H1 (cell line): ENCODE measurements at regions not wholly inside any gene's neighbourhood (a gene's known extent, or its start where the extent isn't known, plus 50 kb on each side); places are given as distances from the start of the nearest gene placed in this dataset.

Experiments
- CTCF ChIA-PET: fragments of 300-600 bp; sonication (Branson Sonifier 250); formaldehyde crosslinking; loops from one replicate; lab custom pipeline; 2021; ENCODE audit not compliant: partially characterized antibody; lab: Charles Lee
- POLR2A ChIA-PET: fragments of 300-600 bp; sonication (Branson Sonifier 250); formaldehyde crosslinking; loops from one replicate; lab custom pipeline; 2021; ENCODE audit warnings: inconsistent platforms; ENCODE audit not compliant: partially characterized antibody; lab: Charles Lee
- DNase-seq, 2 experiments: peaks; one replicate each; pipeline versions ENCODE4 v3.0.0 to v3.0.0-alpha.2; 2010 to 2022; ENCODE audit warnings: low spot score in 2 of 2, low read depth in 1 of 2, mixed read lengths in 1 of 2
- FAIRE-seq: peaks from 2 replicates; lab custom pipeline; 2011; peaks lifted over from hg19 to GRCh38; lab: Jason Lieb, UNC
- H2AFZ ChIP-seq: 2 replicates; pipeline ENCODE4 v1.8.1; 2012; ENCODE audit warnings: low read length, inconsistent platforms
- H2AK5ac ChIP-seq: 2 replicates; pipeline ENCODE4 v1.6.1; 2013; ENCODE audit warnings: low read depth, low read length
- H2BK120ac ChIP-seq: replicated peaks from 2 replicates; pipeline ENCODE3; 2013; ENCODE audit warnings: low read depth, low read length, inconsistent platforms
- H2BK12ac ChIP-seq: 2 replicates; pipeline ENCODE4 v1.6.1; 2013; ENCODE audit warnings: low read depth, low read length
- H2BK15ac ChIP-seq: 2 replicates; pipeline ENCODE4 v1.6.1; 2013; ENCODE audit warnings: low read length
- H2BK20ac ChIP-seq: 2 replicates; pipeline ENCODE4 v1.6.1; 2013; ENCODE audit warnings: low read length
- H2BK5ac ChIP-seq: 2 replicates; pipeline ENCODE4 v1.6.1; 2013; ENCODE audit warnings: low read depth, low read length
- H3K14ac ChIP-seq: 2 replicates; pipeline ENCODE4 v1.6.1; 2013; ENCODE audit warnings: inconsistent platforms; ENCODE audit not compliant: insufficient read length
- H3K18ac ChIP-seq: 2 replicates; pipeline ENCODE4 v1.6.1; 2013; ENCODE audit warnings: low read length; ENCODE audit errors: extremely low read depth
- H3K23ac ChIP-seq: 2 replicates; pipeline ENCODE4 v1.6.1; 2013; ENCODE audit warnings: inconsistent platforms; ENCODE audit not compliant: insufficient read length
- H3K23me2 ChIP-seq: 2 replicates; pipeline ENCODE4 v1.6.1; 2013; ENCODE audit warnings: low read depth, low read length
- H3K27ac ChIP-seq: 2 replicates; pipeline ENCODE4 v1.6.1; 2011; ENCODE audit warnings: low read depth, low read length, inconsistent platforms
- H3K27me3 ChIP-seq, 4 experiments: replicated peaks in 1 of 4; 1 replicate in 1 of 4; 2 replicates in 3 of 4; pipeline versions ENCODE4 v1.6.1 to v1.8.1; 2011 to 2013; ENCODE audit warnings: low read length in 3 of 4, mild to moderate bottlenecking in 3 of 4, inconsistent platforms in 2 of 4, mixed read lengths in 2 of 4, moderate library complexity in 1 of 4; ENCODE audit not compliant: control insufficient read depth in 3 of 4, insufficient read depth in 3 of 4; ENCODE audit errors: extremely low read depth in 1 of 4
- H3K36me3 ChIP-seq, 4 experiments: 2 replicates each; pipeline versions ENCODE4 v1.6.1 to v1.8.1; 2011 to 2013; ENCODE audit warnings: mild to moderate bottlenecking in 4 of 4, low read length in 3 of 4, moderate library complexity in 2 of 4, control low read depth in 1 of 4, inconsistent platforms in 1 of 4; ENCODE audit not compliant: insufficient read depth in 4 of 4, control insufficient read depth in 2 of 4
- H3K4ac ChIP-seq: replicated peaks from 2 replicates; pipeline ENCODE3; 2013; ENCODE audit warnings: low read length, low read depth, mixed read lengths, inconsistent platforms; ENCODE audit not compliant: insufficient read length
- H3K4me1 ChIP-seq, 4 experiments: replicated peaks in 1 of 4; 1 replicate in 1 of 4; 2 replicates in 3 of 4; pipeline versions ENCODE4 v1.6.1 to v1.8.1; 2011 to 2013; ENCODE audit warnings: low read length in 3 of 4, inconsistent platforms in 2 of 4, mixed read lengths in 1 of 4; ENCODE audit not compliant: insufficient read depth in 4 of 4, control insufficient read depth in 3 of 4
- H3K4me2 ChIP-seq, 2 experiments: 2 replicates each; pipeline versions ENCODE4 v1.6.1 to v1.8.1; 2011 to 2013; ENCODE audit warnings: low read depth in 2 of 2, low read length in 2 of 2, control low read depth in 1 of 2, inconsistent platforms in 1 of 2, mild to moderate bottlenecking in 1 of 2; ENCODE audit not compliant: insufficient read depth in 1 of 2
- H3K4me3 ChIP-seq, 4 experiments: fragments of 200-600, 300-600 bp in 1 of 4; sonication (generic), shearing (Covaris generic), sonication (Bioruptor Twin) in 1 of 4; 2 replicates each; pipeline versions ENCODE4 v1.5.1 to v1.8.1; 2011 to 2016; ENCODE audit warnings: low read length in 4 of 4, low read depth in 3 of 4, control low read depth in 2 of 4, inconsistent platforms in 2 of 4, mild to moderate bottlenecking in 2 of 4, mixed read lengths in 1 of 4, moderate library complexity in 1 of 4; ENCODE audit not compliant: insufficient read depth in 2 of 4; ENCODE audit errors: extremely low read depth in 1 of 4
- H3K56ac ChIP-seq: replicated peaks from 2 replicates; pipeline ENCODE3; 2013; ENCODE audit warnings: low read depth, mild to moderate bottlenecking, mixed read lengths, low read length, inconsistent platforms; ENCODE audit not compliant: insufficient read length
- H3K79me1 ChIP-seq: 2 replicates; pipeline ENCODE4 v1.6.1; 2013; ENCODE audit warnings: low read depth, low read length, control low read depth
- H3K79me2 ChIP-seq, 2 experiments: 2 replicates each; pipeline versions ENCODE4 v1.6.1 to v1.8.1; 2012 to 2013; ENCODE audit warnings: low read length in 2 of 2, mild to moderate bottlenecking in 2 of 2, inconsistent platforms in 1 of 2; ENCODE audit not compliant: insufficient read depth in 2 of 2, control insufficient read depth in 1 of 2
- H3K9ac ChIP-seq, 4 experiments: replicated peaks in 1 of 4; 1 replicate in 1 of 4; 2 replicates in 3 of 4; pipeline versions ENCODE4 v1.6.1 to v1.8.1; 2011 to 2013; ENCODE audit warnings: low read depth in 3 of 4, low read length in 3 of 4, control low read depth in 2 of 4, mild to moderate bottlenecking in 2 of 4, moderate library complexity in 2 of 4, inconsistent platforms in 1 of 4; ENCODE audit errors: extremely low read depth in 1 of 4
- H3K9me3 ChIP-seq, 2 experiments: 2 replicates each; pipeline versions ENCODE4 v1.6.1 to v1.8.1; 2012 to 2013; ENCODE audit warnings: mild to moderate bottlenecking in 2 of 2, moderate library complexity in 2 of 2, control low read depth in 1 of 2, inconsistent platforms in 1 of 2, low read depth in 1 of 2, low read length in 1 of 2, mixed read lengths in 1 of 2; ENCODE audit not compliant: insufficient read depth in 2 of 2
- H4K20me1 ChIP-seq, 2 experiments: replicated peaks in 1 of 2; 2 replicates each; pipeline versions ENCODE3 to v1.8.1; 2011 to 2013; ENCODE audit warnings: inconsistent platforms in 2 of 2, low read length in 2 of 2, mild to moderate bottlenecking in 1 of 2; ENCODE audit not compliant: insufficient read depth in 2 of 2, control insufficient read depth in 1 of 2
- H4K5ac ChIP-seq: 2 replicates; pipeline ENCODE4 v1.6.1; 2013; ENCODE audit warnings: low read length, low read depth, mixed read lengths, inconsistent platforms; ENCODE audit not compliant: insufficient read length
- H4K8ac ChIP-seq: 2 replicates; pipeline ENCODE4 v1.8.0; 2013; ENCODE audit warnings: mild to moderate bottlenecking, moderate library complexity, low read length, inconsistent platforms; ENCODE audit not compliant: insufficient read depth; ENCODE audit errors: extremely low read depth
- H4K91ac ChIP-seq: replicated peaks from 2 replicates; pipeline ENCODE3; 2013; ENCODE audit warnings: low read length, mixed read lengths, inconsistent platforms; ENCODE audit not compliant: insufficient read length
- EP300 ChIP-seq, 2 experiments: IDR thresholded peaks; 1 replicate in 1 of 2; 2 replicates in 1 of 2; pipeline ENCODE4 v1.6.1; 2011 to 2012; ENCODE audit warnings: low read depth in 2 of 2, low read length in 2 of 2, mild to moderate bottlenecking in 2 of 2, borderline replicate concordance in 1 of 2, inconsistent platforms in 1 of 2, moderate library complexity in 1 of 2
- KDM4A ChIP-seq: IDR thresholded peaks from one replicate; pipeline ENCODE4 v1.7.1; 2012; ENCODE audit warnings: low read depth, mild to moderate bottlenecking, moderate library complexity, low read length, inconsistent platforms; ENCODE audit not compliant: severe bottlenecking
- NANOG ChIP-seq: IDR thresholded peaks from 2 replicates; pipeline ENCODE4 v1.6.1; 2011; ENCODE audit warnings: low read length, low read depth, mild to moderate bottlenecking, inconsistent platforms; ENCODE audit not compliant: insufficient read depth, poor library complexity, severe bottlenecking
- NRF1 ChIP-seq: IDR thresholded peaks from 2 replicates; pipeline ENCODE4 v1.6.1; 2011; ENCODE audit warnings: mild to moderate bottlenecking, low read depth, low read length, improper control_type of control experiment
- PHF8 ChIP-seq: fragments of 200-600 bp; sonication (generic); conservative IDR thresholded peaks from 2 replicates; pipeline ENCODE4 v1.7.1; 2012; ENCODE audit warnings: low read depth, mild to moderate bottlenecking, inconsistent platforms, low read length, moderate library complexity
- RNF2 ChIP-seq: fragments of 200-900, 300-1000 bp; sonication (generic); IDR thresholded peaks from 2 replicates; pipeline ENCODE4 v1.7.1; 2016; ENCODE audit warnings: borderline replicate concordance, low read depth, mild to moderate bottlenecking, antibody characterized with exemption, low read length; ENCODE audit not compliant: poor library complexity, severe bottlenecking; ENCODE audit errors: missing control alignments
- SP2 ChIP-seq: IDR thresholded peaks from 2 replicates; pipeline ENCODE4 v1.6.1; 2012; ENCODE audit warnings: mild to moderate bottlenecking, low read length, inconsistent platforms
- SP4 ChIP-seq: IDR thresholded peaks from 2 replicates; pipeline ENCODE4 v1.6.1; 2012; ENCODE audit warnings: low read length, inconsistent platforms
- TCF12 ChIP-seq: IDR thresholded peaks from 2 replicates; pipeline ENCODE4 v1.6.1; 2011; ENCODE audit warnings: low read depth, mild to moderate bottlenecking, low read length
- WGBS, 2 experiments: shearing (Covaris generic) in 1 of 2; methylation state at CpG; one replicate each; pipeline versions ENCODE4 v1.1.6 to v1.1.7; 2013 to 2015; ENCODE audit warnings: low lambda C conversion rate in 2 of 2, mixed read lengths in 2 of 2, inconsistent platforms in 1 of 2, low coverage in 1 of 2, missing lambda C conversion rate in 1 of 2; ENCODE audit not compliant: insufficient replicate concordance in 2 of 2, insufficient coverage in 1 of 2, insufficient read length in 1 of 2; ENCODE audit errors: extremely low coverage in 1 of 2, missing lambda C conversion rate in 1 of 2; 5-methylcytosine and 5-hydroxymethylcytosine counted together

- H2BK20ac ChIP-seq, result no peak overlapping the region
- H4K20me1 ChIP-seq, result no peaks in the 10 kb centered on the region
- no peak overlapping the region for H3K56ac ChIP-seq
- no peaks in the 10 kb centered on the region for H3K9me3 ChIP-seq
- H2BK120ac ChIP-seq, result no peak overlapping the region
- H3K4me3 ChIP-seq, result no peak overlapping the region
- CTCF ChIA-PET, result interaction anchor here (1.2 to 2.7 kb wide), 4 partner anchors 8 to 210 kb away, joined by 3 to 10 read pairs (median 6); no protein-coding TSS in a partner anchor
- no peak overlapping the region for H3K14ac ChIP-seq
- no peak overlapping the region for H2AFZ ChIP-seq
- WGBS, 2 experiments, result 94% methylated on average over 9 of the region's 9 CpGs; no CpG with 5 or more reads in 1 of the 2 experiments
- DNase-seq (no peak), FAIRE-seq (no peak)
- no peaks in the 10 kb centered on the region for H3K23me2 ChIP-seq
- H3K27me3 ChIP-seq, result no peaks in the 10 kb centered on the region
- no peak overlapping the region for H3K9ac ChIP-seq
- H2AK5ac ChIP-seq, result no peak overlapping the region
- no peak overlapping the region for H3K4ac ChIP-seq
- H3K79me2 ChIP-seq, result no peaks in the 10 kb centered on the region
- no peak overlapping the region for H3K18ac ChIP-seq
- no peak overlapping the region for H2BK12ac ChIP-seq
- no peak overlapping the region for H2BK5ac ChIP-seq
- no peak overlapping the region for H2BK15ac ChIP-seq
- H3K4me2 ChIP-seq, result no peak overlapping the region
- H3K79me1 ChIP-seq, result no peaks in the 10 kb centered on the region
- H3K36me3 ChIP-seq, result no peaks in the 10 kb centered on the region
- H3K23ac ChIP-seq, result no peak overlapping the region
- no peaks in the 10 kb centered on the region for H3K4me1 ChIP-seq
- H4K8ac ChIP-seq, result no peak overlapping the region
- POLR2A ChIA-PET, result no interaction called here
- no peak overlapping the region for H4K5ac ChIP-seq
- no peak overlapping the region for H3K27ac ChIP-seq
- H4K91ac ChIP-seq, result no peak overlapping the region
- TF ChIP-seq TCF12, result no peak
- no peak for TF ChIP-seq PHF8
- TF ChIP-seq RNF2, result no peak
- no peak for TF ChIP-seq SP2
- TF ChIP-seq NANOG, result no peak
- TF ChIP-seq NRF1, result no peak
- TF ChIP-seq SP4, result no peak
- TF ChIP-seq EP300 (IDR thresholded peaks at IDR 0.05; ENCODE audit: borderline replicate concordance in 1 of 2, low read depth in 2 of 2, low read length in 2 of 2), result no peak
- no peak for TF ChIP-seq KDM4A
These were observed 1057.7 kb upstream of the EEF2KMT start for GRCh38 chr16:6155271-6155670.
